Liver (tissue), 8 donors: ENCODE measurements at regions not wholly inside any gene's neighbourhood (a gene's known extent, or its start where the extent isn't known, plus 50 kb on each side); places are given as distances from the start of the nearest gene placed in this dataset.

Experiments used
- DNase-seq: peaks from one replicate; pipeline ENCODE4 v3.0.0-alpha.2; 2017; ENCODE audit warnings: low spot score
- H3K27ac ChIP-seq, 2 donors: one replicate each; pipeline ENCODE4 v1.7.0; 2013; ENCODE audit warnings: inconsistent platforms in 2 of 2, low read length in 2 of 2, control low read depth in 1 of 2, low read depth in 1 of 2, mild to moderate bottlenecking in 1 of 2
- H3K27me3 ChIP-seq, 4 donors: one replicate each; pipeline versions ENCODE4 v1.6.1 to v1.7.0; 2013; ENCODE audit warnings: low read length in 3 of 4, inconsistent platforms in 1 of 4, mild to moderate bottlenecking in 1 of 4, moderate library complexity in 1 of 4; ENCODE audit not compliant: control insufficient read depth in 4 of 4, insufficient read depth in 4 of 4
- H3K36me3 ChIP-seq, 4 donors: one replicate each; pipeline versions ENCODE4 v1.6.1 to v1.7.0; 2013; ENCODE audit warnings: low read length in 3 of 4, mild to moderate bottlenecking in 3 of 4, low read depth in 1 of 4, moderate library complexity in 1 of 4; ENCODE audit not compliant: control insufficient read depth in 4 of 4, insufficient read depth in 3 of 4
- H3K4me1 ChIP-seq, 4 donors: one replicate each; pipeline versions ENCODE4 v1.6.1 to v1.7.0; 2013; ENCODE audit warnings: low read length in 3 of 4, mild to moderate bottlenecking in 3 of 4, moderate library complexity in 1 of 4; ENCODE audit not compliant: control insufficient read depth in 4 of 4, insufficient read depth in 4 of 4
- H3K4me3 ChIP-seq, 3 donors: one replicate each; pipeline versions ENCODE4 v1.6.1 to v1.7.0; 2013; ENCODE audit warnings: low read length in 3 of 3, control low read depth in 1 of 3, low read depth in 1 of 3, mild to moderate bottlenecking in 1 of 3
- H3K9ac ChIP-seq, 2 donors: one replicate each; pipeline ENCODE4 v1.7.0; 2013; ENCODE audit warnings: low read length in 2 of 2, mild to moderate bottlenecking in 2 of 2, moderate library complexity in 2 of 2, control low read depth in 1 of 2, low read depth in 1 of 2
- H3K9me3 ChIP-seq, 4 donors: one replicate each; pipeline versions ENCODE4 v1.6.1 to v1.7.0; 2013; ENCODE audit warnings: low read length in 3 of 4; ENCODE audit not compliant: control insufficient read depth in 4 of 4
- EGR1 ChIP-seq, 2 donors: IDR thresholded peaks; 2 replicates each; pipeline ENCODE4 v1.6.1; 2016 to 2018; ENCODE audit warnings: antibody characterized with exemption in 2 of 2, low read depth in 2 of 2
- FOXA1 ChIP-seq: IDR thresholded peaks from 2 replicates; pipeline ENCODE4 v1.6.1; 2016; ENCODE audit warnings: antibody characterized with exemption
- FOXA2 ChIP-seq: IDR thresholded peaks from 2 replicates; pipeline ENCODE4 v1.6.1; 2016; ENCODE audit warnings: antibody characterized with exemption
- GABPA ChIP-seq, 2 donors: IDR thresholded peaks in 1 of 2; conservative IDR thresholded peaks in 1 of 2; 2 replicates each; pipeline ENCODE4 v1.6.1; 2016; ENCODE audit warnings: antibody characterized with exemption in 2 of 2, mild to moderate bottlenecking in 1 of 2, moderate library complexity in 1 of 2
- HNF4A ChIP-seq, 2 donors: conservative IDR thresholded peaks; 2 replicates each; pipeline ENCODE4 v1.6.1; 2016; ENCODE audit warnings: antibody characterized with exemption in 2 of 2, mild to moderate bottlenecking in 2 of 2
- HNF4G ChIP-seq: IDR thresholded peaks from 2 replicates; pipeline ENCODE4 v1.6.1; 2016; ENCODE audit warnings: antibody characterized with exemption
- NR2F2 ChIP-seq: IDR thresholded peaks from 2 replicates; pipeline ENCODE4 v1.6.1; 2016; ENCODE audit warnings: antibody characterized with exemption
- RAD21 ChIP-seq, 2 donors: IDR thresholded peaks; 2 replicates each; pipeline ENCODE4 v1.6.1; 2016; ENCODE audit warnings: antibody characterized with exemption in 2 of 2, mild to moderate bottlenecking in 2 of 2
- RXRA ChIP-seq, 2 donors: IDR thresholded peaks; 2 replicates each; pipeline ENCODE4 v1.6.1; 2017 to 2018; ENCODE audit warnings: antibody characterized with exemption in 2 of 2, mild to moderate bottlenecking in 1 of 2
- SP1 ChIP-seq: IDR thresholded peaks from 2 replicates; pipeline ENCODE4 v1.6.1; 2018; ENCODE audit warnings: antibody characterized with exemption, mild to moderate bottlenecking
- TAF1 ChIP-seq: conservative IDR thresholded peaks from 2 replicates; pipeline ENCODE4 v1.6.1; 2016; ENCODE audit warnings: antibody characterized with exemption, mild to moderate bottlenecking
- YY1 ChIP-seq: IDR thresholded peaks from 2 replicates; pipeline ENCODE4 v1.6.1; 2016; ENCODE audit warnings: antibody characterized with exemption, mild to moderate bottlenecking
- WGBS: extraction: QIAGEN DNeasy Blood & Tissue Kit; methylation state at CpG from one replicate; pipeline ENCODE4 v1.1.7; 2013; 5-methylcytosine and 5-hydroxymethylcytosine counted together
- TF ChIP-seq, protein P1 (sequence below): fragments of 150-350 bp; IDR thresholded peaks from 2 replicates; pipeline ENCODE4 v1.5.1; 2017; ENCODE audit warnings: improper control_type of control experiment, low read depth, low read length; ENCODE audit not compliant: missing input control
- TF ChIP-seq, protein P2 (sequence below): IDR thresholded peaks from 2 replicates; pipeline ENCODE4 v1.6.1; 2016; ENCODE audit warnings: antibody characterized with exemption, mild to moderate bottlenecking
- TF ChIP-seq, protein P3 (sequence below): IDR thresholded peaks from 2 replicates; pipeline ENCODE4 v1.6.1; 2016; ENCODE audit warnings: antibody characterized with exemption
- TF ChIP-seq, protein P4 (sequence below): IDR thresholded peaks from 2 replicates; pipeline ENCODE4 v1.6.1; 2016; ENCODE audit warnings: antibody characterized with exemption
- TF ChIP-seq, protein P5 (sequence below): IDR thresholded peaks from 2 replicates; pipeline ENCODE4 v1.6.1; 2016; ENCODE audit warnings: antibody characterized with exemption
- donor health status: healthy.
- donor health status: healthy.
- donor health status: healthy.
- donor health status: healthy.
- donor health status: healthy.

DNA sequence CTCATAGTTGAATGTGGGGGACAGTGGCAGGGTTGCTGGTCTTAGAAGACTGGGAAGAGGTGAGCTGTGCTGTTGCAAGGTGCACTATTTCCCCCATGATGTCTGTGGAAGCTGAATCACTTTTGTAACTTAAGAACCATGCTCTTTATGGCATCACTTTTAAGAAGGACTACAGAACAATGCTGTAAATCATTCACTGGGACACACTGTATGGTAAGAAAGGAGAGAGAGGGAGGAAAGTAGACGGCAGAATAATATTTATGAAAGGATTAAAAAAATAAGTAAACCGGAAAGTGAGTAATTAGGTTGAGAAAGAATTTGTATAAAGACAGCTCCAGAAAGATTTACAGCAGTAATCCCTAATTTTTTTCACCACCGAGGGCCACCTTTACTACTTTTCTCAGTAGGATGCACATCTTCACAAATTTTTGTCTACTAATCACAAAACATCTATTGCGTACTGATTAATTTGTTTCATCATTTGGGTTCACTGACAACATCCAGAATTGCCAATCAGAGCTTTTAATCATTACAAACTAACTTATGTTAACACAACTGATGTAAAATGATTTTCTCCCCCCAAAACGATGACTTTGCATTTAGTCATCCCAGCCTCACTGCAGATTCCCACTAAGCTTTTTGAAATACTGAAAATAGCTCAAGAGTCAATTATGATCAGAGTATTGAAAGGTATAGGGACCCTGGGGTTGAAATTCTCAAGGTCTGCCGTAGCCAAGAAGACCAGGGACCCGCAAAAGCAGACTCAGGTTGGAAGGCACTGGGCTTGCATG is 560.7 kb upstream of the NOX3 start:
- 75% methylated on average over 7 of the region's 7 CpGs for WGBS
- Histone ChIP-seq H3K4me3 (no peak overlapping the region), H3K27ac (no peak overlapping the region), H3K9ac (no peak overlapping the region), H3K9me3 (no peaks in the 10 kb centered on the region), H3K4me1 (no peaks in the 10 kb centered on the region), H3K36me3 (no peaks in the 10 kb centered on the region), H3K27me3 (no peaks in the 10 kb centered on the region)
- TF ChIP-seq FOXA1 (no peak), EGR1 (IDR thresholded peaks at IDR 0.05; ENCODE audit: low read depth in 2 of 2) (no peak), TAF1 (no peak)
- DNase-seq: no peak

DNA sequence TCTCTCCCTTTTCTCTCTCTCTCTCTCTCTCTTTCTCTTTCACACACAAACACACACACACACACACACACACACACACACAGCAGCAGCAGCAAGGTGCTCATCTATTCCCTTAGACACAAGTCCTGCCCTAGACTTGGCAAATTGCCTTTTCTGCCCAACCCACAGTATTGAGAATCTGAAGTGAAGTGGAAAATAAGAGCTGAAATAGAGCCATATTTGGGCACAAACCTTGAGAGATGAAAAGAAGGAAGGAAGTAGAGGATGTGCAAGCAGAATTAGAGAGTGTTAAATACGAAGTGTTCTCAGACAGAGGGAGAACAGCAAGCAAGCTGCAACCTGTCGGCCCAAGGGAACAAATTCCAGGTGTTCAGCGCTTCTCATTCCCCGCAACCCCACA is 557.5 kb upstream of the NOX3 start:
- Histone ChIP-seq H3K9me3 (no peaks in the 10 kb centered on the region), H3K36me3 (no peaks in the 10 kb centered on the region), H3K4me3 (no peak overlapping the region), H3K9ac (no peak overlapping the region), H3K27me3 (no peaks in the 10 kb centered on the region), H3K27ac (no peak overlapping the region), H3K4me1 (no peaks in the 10 kb centered on the region)
- WGBS: 50% methylated on average over 4 of the region's 4 CpGs
- TF ChIP-seq YY1 (no peak), NR2F2 (no peak), FOXA2 (no peak), HNF4G (no peak), EGR1 (IDR thresholded peaks at IDR 0.05; ENCODE audit: low read depth in 2 of 2) (no peak), TAF1 (no peak), SP1 (no peak)
- TF ChIP-seq, protein P1, sequence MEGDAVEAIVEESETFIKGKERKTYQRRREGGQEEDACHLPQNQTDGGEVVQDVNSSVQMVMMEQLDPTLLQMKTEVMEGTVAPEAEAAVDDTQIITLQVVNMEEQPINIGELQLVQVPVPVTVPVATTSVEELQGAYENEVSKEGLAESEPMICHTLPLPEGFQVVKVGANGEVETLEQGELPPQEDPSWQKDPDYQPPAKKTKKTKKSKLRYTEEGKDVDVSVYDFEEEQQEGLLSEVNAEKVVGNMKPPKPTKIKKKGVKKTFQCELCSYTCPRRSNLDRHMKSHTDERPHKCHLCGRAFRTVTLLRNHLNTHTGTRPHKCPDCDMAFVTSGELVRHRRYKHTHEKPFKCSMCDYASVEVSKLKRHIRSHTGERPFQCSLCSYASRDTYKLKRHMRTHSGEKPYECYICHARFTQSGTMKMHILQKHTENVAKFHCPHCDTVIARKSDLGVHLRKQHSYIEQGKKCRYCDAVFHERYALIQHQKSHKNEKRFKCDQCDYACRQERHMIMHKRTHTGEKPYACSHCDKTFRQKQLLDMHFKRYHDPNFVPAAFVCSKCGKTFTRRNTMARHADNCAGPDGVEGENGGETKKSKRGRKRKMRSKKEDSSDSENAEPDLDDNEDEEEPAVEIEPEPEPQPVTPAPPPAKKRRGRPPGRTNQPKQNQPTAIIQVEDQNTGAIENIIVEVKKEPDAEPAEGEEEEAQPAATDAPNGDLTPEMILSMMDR: no peak
- DNase-seq: no peak

DNA sequence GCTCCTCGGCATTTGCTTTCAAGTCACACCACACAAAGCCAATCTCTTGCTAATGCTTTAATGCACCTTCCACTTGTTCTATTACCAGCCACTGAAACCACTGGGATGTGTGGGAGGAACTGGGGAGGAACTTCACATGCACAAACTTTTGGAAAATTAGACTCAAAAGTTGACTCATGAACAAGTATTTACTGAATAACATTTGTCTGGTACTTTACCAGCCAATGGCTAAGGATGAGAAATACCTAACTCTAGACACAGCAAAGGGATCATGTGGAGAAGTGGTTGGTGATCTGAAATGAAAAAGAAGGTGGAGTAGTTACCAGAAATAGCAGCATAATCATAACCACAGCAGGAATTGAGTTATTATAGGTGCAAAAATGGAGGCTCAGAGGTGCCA is 554.0 kb upstream of the NOX3 start:
- Histone ChIP-seq H3K9ac (no peak overlapping the region), H3K36me3 (no peaks in the 10 kb centered on the region), H3K27ac (no peak overlapping the region), H3K4me3 (no peak overlapping the region), H3K9me3 (no peaks in the 10 kb centered on the region), H3K27me3 (no peaks in the 10 kb centered on the region), H3K4me1 (no peaks in the 10 kb centered on the region)
- no peak for DNase-seq
- 82% methylated on average over 1 of the region's 1 CpG for WGBS
- TF ChIP-seq GABPA (IDR thresholded peaks at IDR 0.05 in 1 of 2, conservative IDR thresholded peaks at IDR 0.05 in 1 of 2) (no peak), HNF4G (no peak), HNF4A (conservative IDR thresholded peaks at IDR 0.05) (no peak), FOXA1 (no peak), EGR1 (IDR thresholded peaks at IDR 0.05; ENCODE audit: low read depth in 2 of 2) (no peak), RAD21 (IDR thresholded peaks at IDR 0.05) (no peak), SP1 (no peak), TAF1 (no peak), RXRA (IDR thresholded peaks at IDR 0.05) (no peak), FOXA2 (no peak), NR2F2 (no peak), YY1 (no peak)
- TF ChIP-seq, protein P2, sequence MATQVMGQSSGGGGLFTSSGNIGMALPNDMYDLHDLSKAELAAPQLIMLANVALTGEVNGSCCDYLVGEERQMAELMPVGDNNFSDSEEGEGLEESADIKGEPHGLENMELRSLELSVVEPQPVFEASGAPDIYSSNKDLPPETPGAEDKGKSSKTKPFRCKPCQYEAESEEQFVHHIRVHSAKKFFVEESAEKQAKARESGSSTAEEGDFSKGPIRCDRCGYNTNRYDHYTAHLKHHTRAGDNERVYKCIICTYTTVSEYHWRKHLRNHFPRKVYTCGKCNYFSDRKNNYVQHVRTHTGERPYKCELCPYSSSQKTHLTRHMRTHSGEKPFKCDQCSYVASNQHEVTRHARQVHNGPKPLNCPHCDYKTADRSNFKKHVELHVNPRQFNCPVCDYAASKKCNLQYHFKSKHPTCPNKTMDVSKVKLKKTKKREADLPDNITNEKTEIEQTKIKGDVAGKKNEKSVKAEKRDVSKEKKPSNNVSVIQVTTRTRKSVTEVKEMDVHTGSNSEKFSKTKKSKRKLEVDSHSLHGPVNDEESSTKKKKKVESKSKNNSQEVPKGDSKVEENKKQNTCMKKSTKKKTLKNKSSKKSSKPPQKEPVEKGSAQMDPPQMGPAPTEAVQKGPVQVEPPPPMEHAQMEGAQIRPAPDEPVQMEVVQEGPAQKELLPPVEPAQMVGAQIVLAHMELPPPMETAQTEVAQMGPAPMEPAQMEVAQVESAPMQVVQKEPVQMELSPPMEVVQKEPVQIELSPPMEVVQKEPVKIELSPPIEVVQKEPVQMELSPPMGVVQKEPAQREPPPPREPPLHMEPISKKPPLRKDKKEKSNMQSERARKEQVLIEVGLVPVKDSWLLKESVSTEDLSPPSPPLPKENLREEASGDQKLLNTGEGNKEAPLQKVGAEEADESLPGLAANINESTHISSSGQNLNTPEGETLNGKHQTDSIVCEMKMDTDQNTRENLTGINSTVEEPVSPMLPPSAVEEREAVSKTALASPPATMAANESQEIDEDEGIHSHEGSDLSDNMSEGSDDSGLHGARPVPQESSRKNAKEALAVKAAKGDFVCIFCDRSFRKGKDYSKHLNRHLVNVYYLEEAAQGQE: no peak
- TF ChIP-seq, protein P3, sequence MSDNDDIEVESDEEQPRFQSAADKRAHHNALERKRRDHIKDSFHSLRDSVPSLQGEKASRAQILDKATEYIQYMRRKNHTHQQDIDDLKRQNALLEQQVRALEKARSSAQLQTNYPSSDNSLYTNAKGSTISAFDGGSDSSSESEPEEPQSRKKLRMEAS: no peak
- TF ChIP-seq, protein P1: no peak
- TF ChIP-seq, protein P4, sequence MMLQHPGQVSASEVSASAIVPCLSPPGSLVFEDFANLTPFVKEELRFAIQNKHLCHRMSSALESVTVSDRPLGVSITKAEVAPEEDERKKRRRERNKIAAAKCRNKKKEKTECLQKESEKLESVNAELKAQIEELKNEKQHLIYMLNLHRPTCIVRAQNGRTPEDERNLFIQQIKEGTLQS: no peak
- TF ChIP-seq, protein P5, sequence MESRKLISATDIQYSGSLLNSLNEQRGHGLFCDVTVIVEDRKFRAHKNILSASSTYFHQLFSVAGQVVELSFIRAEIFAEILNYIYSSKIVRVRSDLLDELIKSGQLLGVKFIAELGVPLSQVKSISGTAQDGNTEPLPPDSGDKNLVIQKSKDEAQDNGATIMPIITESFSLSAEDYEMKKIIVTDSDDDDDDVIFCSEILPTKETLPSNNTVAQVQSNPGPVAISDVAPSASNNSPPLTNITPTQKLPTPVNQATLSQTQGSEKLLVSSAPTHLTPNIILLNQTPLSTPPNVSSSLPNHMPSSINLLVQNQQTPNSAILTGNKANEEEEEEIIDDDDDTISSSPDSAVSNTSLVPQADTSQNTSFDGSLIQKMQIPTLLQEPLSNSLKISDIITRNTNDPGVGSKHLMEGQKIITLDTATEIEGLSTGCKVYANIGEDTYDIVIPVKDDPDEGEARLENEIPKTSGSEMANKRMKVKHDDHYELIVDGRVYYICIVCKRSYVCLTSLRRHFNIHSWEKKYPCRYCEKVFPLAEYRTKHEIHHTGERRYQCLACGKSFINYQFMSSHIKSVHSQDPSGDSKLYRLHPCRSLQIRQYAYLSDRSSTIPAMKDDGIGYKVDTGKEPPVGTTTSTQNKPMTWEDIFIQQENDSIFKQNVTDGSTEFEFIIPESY: no peak
